ENCODE measurements at regions not wholly inside any gene's neighbourhood (a gene's known extent, or its start where the extent isn't known, plus 50 kb on each side); places are given as distances from the start of the nearest gene placed in this dataset.

GRCh38 chr1:80799457-80799856 lies 1001.3 kb upstream of the ADGRL2 start:
- TF ChIP-seq SPI1 (IDR thresholded peaks at IDR 0.05; ENCODE audit: borderline replicate concordance, low read depth): no peak
- no peak for TF ChIP-seq POLR2AphosphoS5 (IDR thresholded peaks at IDR 0.05; ENCODE audit: low read depth)
- no peak for TF ChIP-seq REST (IDR thresholded peaks at IDR 0.05; ENCODE audit: insufficient replicate concordance, low read depth)
- TF ChIP-seq GABPA (IDR thresholded peaks at IDR 0.05; ENCODE audit: low read depth): no peak
- no peak for TF ChIP-seq CTCF (IDR thresholded peaks at IDR 0.05; ENCODE audit: insufficient read depth, low read length)
- Histone ChIP-seq H3K4me3 (replicated peaks; ENCODE audit: insufficient read depth, low read length) (no peak overlapping the region), H3K27ac (replicated peaks) (no peak overlapping the region), H3K27me3 (ENCODE audit: insufficient read depth, poor library complexity, severe bottlenecking) (no peaks in the 10 kb centered on the region)
- no peak for DNase-seq (ENCODE audit: low read depth in 1 of 2, low spot score in 1 of 2)

GRCh38 chr1:80779275-80779674 lies 1021.5 kb upstream of the ADGRL2 start:
- Histone ChIP-seq H3K27me3 (ENCODE audit: insufficient read depth, poor library complexity, severe bottlenecking) (no peaks in the 10 kb centered on the region), H3K27ac (replicated peaks) (no peak overlapping the region), H3K4me3 (replicated peaks; ENCODE audit: insufficient read depth, low read length) (no peak overlapping the region)
- TF ChIP-seq REST (IDR thresholded peaks at IDR 0.05; ENCODE audit: insufficient replicate concordance, low read depth) (no peak), POLR2AphosphoS5 (IDR thresholded peaks at IDR 0.05; ENCODE audit: low read depth) (no peak), SPI1 (IDR thresholded peaks at IDR 0.05; ENCODE audit: borderline replicate concordance, low read depth) (no peak), CTCF (IDR thresholded peaks at IDR 0.05; ENCODE audit: insufficient read depth, low read length) (no peak), GABPA (IDR thresholded peaks at IDR 0.05; ENCODE audit: low read depth) (no peak)
- no peak for DNase-seq (ENCODE audit: low read depth in 1 of 2, low spot score in 1 of 2)

GRCh38 chr1:80778094-80778840 lies 1022.5 kb upstream of the ADGRL2 start:
- no peak for DNase-seq (ENCODE audit: low read depth in 1 of 2, low spot score in 1 of 2)
- Histone ChIP-seq H3K27me3 (ENCODE audit: insufficient read depth, poor library complexity, severe bottlenecking) (no peaks in the 10 kb centered on the region), H3K4me3 (replicated peaks; ENCODE audit: insufficient read depth, low read length) (no peak overlapping the region), H3K27ac (replicated peaks) (no peak overlapping the region)
- TF ChIP-seq POLR2AphosphoS5 (IDR thresholded peaks at IDR 0.05; ENCODE audit: low read depth): no peak
- TF ChIP-seq CTCF (IDR thresholded peaks at IDR 0.05; ENCODE audit: insufficient read depth, low read length): no peak
- TF ChIP-seq SPI1 (IDR thresholded peaks at IDR 0.05; ENCODE audit: borderline replicate concordance, low read depth): no peak
- TF ChIP-seq REST (IDR thresholded peaks at IDR 0.05; ENCODE audit: insufficient replicate concordance, low read depth): no peak
- no peak for TF ChIP-seq GABPA (IDR thresholded peaks at IDR 0.05; ENCODE audit: low read depth)
